ENCODE measurements at regions not wholly inside any gene's neighbourhood (a gene's known extent, or its start where the extent isn't known, plus 50 kb on each side); places are given as distances from the start of the nearest gene placed in this dataset.

DNA sequence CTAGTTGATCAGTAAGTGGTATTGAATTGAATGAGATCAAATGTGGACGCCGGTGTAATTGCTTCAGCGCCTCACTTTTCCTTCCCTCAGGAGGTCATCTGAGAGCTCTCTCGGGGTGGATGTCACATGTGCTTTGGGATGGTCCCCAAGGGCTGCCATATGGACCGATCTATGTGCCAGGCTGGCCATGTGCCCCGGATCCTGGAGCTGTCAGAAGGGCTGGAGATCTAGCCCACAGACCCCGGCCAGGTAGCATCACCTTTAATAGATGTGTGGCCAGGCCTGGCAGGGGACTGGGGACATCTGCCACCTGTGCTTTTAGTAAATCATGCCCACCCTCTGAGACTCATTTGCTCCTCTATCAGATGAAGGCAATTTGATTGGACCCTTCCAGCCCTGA lies 95.3 kb upstream of the CRHR1 start:
- Histone ChIP-seq H3K4me3 (ENCODE audit: low read length) (no peak overlapping the region), H3K9me2 (replicated peaks; ENCODE audit: low read length) (no peaks in the 10 kb centered on the region), H3K9me3 (ENCODE audit: low read length) (no peaks in the 10 kb centered on the region), H4K20me1 (ENCODE audit: low read length) (no peaks in the 10 kb centered on the region), H3K27ac (ENCODE audit: low read length) (no peak overlapping the region), H3K36me3 (ENCODE audit: low read depth, low read length) (no peaks in the 10 kb centered on the region), H3K9ac (ENCODE audit: low read length) (no peak overlapping the region), H3K4me2 (ENCODE audit: low read length) (no peak overlapping the region), H3K79me2 (ENCODE audit: low read length) (no peaks in the 10 kb centered on the region), H3F3A (ENCODE audit: low read length, unreplicated experiment) (no peaks in the 10 kb centered on the region), H3K4me1 (ENCODE audit: insufficient read depth, low read length) (no peaks in the 10 kb centered on the region), H2AFZ (ENCODE audit: low read length) (no peak overlapping the region), H3K27me3 (ENCODE audit: low read length) (peaks cover 53% of the 10 kb centered on the region)
- TF ChIP-seq EZH2 (IDR thresholded peaks at IDR 0.05; ENCODE audit: low read length, unreplicated experiment) = no peak
- TF ChIP-seq EZH2phosphoT487 (IDR thresholded peaks at IDR 0.05; ENCODE audit: borderline replicate concordance, low read length) = no peak
- TF ChIP-seq, protein P1, sequence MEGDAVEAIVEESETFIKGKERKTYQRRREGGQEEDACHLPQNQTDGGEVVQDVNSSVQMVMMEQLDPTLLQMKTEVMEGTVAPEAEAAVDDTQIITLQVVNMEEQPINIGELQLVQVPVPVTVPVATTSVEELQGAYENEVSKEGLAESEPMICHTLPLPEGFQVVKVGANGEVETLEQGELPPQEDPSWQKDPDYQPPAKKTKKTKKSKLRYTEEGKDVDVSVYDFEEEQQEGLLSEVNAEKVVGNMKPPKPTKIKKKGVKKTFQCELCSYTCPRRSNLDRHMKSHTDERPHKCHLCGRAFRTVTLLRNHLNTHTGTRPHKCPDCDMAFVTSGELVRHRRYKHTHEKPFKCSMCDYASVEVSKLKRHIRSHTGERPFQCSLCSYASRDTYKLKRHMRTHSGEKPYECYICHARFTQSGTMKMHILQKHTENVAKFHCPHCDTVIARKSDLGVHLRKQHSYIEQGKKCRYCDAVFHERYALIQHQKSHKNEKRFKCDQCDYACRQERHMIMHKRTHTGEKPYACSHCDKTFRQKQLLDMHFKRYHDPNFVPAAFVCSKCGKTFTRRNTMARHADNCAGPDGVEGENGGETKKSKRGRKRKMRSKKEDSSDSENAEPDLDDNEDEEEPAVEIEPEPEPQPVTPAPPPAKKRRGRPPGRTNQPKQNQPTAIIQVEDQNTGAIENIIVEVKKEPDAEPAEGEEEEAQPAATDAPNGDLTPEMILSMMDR (conservative IDR thresholded peaks at IDR 0.05; ENCODE audit: low read depth, low read length) = no peak
- intact Hi-C loops (cut with micrococcal nuclease) = no loop called here
- BruUV-seq (replicated peaks) = no TSS peak
- no peak for ATAC-seq
- CTCF ChIA-PET = no interaction called here
- no peak for DNase-seq
- POLR2A ChIA-PET (ENCODE audit: unreplicated experiment) = no interaction called here

DNA sequence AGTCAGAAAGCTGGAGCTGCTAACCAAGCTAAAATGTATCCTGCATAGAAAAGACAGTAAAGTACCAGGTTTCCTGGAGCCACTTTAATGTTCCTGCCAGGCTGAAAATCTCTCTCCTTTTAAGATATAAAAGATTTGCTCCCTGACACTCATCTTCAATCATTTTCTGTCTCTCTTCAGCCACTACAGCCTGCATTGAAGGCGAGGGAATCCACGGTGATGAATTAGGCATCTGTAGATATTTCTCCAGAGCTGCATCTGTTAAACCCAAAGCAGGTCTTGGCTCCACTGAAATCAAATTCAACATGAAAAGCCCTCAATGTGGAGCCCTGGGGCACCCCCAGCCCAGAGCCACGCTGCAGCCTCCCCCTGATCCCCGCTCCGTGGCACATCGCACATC lies 94.7 kb upstream of the CRHR1 start:
- Histone ChIP-seq H3K9me2 (replicated peaks; ENCODE audit: low read length) (no peaks in the 10 kb centered on the region), H4K20me1 (ENCODE audit: low read length) (no peaks in the 10 kb centered on the region), H3K4me2 (ENCODE audit: low read length) (no peak overlapping the region), H3K9ac (ENCODE audit: low read length) (no peak overlapping the region), H3K27ac (ENCODE audit: low read length) (no peak overlapping the region), H3K36me3 (ENCODE audit: low read depth, low read length) (no peaks in the 10 kb centered on the region), H3K4me1 (ENCODE audit: insufficient read depth, low read length) (no peaks in the 10 kb centered on the region), H3F3A (ENCODE audit: low read length, unreplicated experiment) (no peaks in the 10 kb centered on the region), H3K79me2 (ENCODE audit: low read length) (no peaks in the 10 kb centered on the region), H3K27me3 (ENCODE audit: low read length) (peaks cover 60% of the 10 kb centered on the region), H3K4me3 (ENCODE audit: low read length) (no peak overlapping the region), H2AFZ (ENCODE audit: low read length) (no peak overlapping the region), H3K9me3 (ENCODE audit: low read length) (no peaks in the 10 kb centered on the region)
- intact Hi-C loops (cut with micrococcal nuclease) = no loop called here
- CTCF ChIA-PET = no interaction called here
- POLR2A ChIA-PET (ENCODE audit: unreplicated experiment) = no interaction called here
- TF ChIP-seq, protein P1 (conservative IDR thresholded peaks at IDR 0.05; ENCODE audit: low read depth, low read length) = no peak
- TF ChIP-seq EZH2 (IDR thresholded peaks at IDR 0.05; ENCODE audit: low read length, unreplicated experiment) (no peak), EZH2phosphoT487 (IDR thresholded peaks at IDR 0.05; ENCODE audit: borderline replicate concordance, low read length) (no peak)
- BruUV-seq (replicated peaks) = no TSS peak
- ATAC-seq = no peak
- DNase-seq = no peak

DNA sequence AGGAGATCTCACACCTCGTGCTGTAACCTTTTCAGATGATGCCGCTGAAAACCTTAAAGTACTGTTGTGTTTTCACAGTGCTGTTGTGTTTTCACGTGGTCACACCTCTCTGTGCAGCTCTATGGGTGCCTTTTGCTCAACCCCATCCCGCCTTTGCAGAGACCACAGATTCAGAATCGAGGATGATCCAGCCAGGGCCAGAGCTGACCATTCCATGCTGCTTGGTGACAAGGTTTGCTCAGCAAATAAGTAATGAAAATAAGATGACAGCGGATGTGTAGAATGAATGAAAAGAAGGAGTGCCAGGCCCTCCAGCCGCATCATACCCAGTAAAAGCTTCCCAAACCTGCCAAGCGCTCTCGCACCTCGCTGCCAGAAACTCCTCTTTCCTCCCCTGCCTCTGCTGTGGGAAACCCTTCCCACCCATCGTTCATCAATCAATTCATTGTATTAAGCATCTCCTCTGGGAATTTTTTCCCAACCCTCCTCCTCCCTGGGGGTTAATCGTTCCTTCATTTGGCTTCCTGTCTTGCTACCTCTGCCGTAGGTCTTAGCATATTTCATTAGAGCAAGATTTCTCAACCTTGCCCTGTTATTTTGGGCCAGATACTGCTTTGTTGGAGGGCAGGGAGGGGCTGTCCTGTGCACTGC lies 93.4 kb upstream of the CRHR1 start:
- ATAC-seq = no peak
- no peak overlapping the region for H3K4me2 ChIP-seq (ENCODE audit: low read length)
- H2AFZ ChIP-seq (ENCODE audit: low read length) = no peak overlapping the region
- ChIA-PET POLR2A (ENCODE audit: unreplicated experiment) (no interaction called here), CTCF (no interaction called here)
- no TSS peak for BruUV-seq (replicated peaks)
- TF ChIP-seq, protein P1 (conservative IDR thresholded peaks at IDR 0.05; ENCODE audit: low read depth, low read length) = no peak
- no peak for TF ChIP-seq EZH2phosphoT487 (IDR thresholded peaks at IDR 0.05; ENCODE audit: borderline replicate concordance, low read length)
- no peak for TF ChIP-seq EZH2 (IDR thresholded peaks at IDR 0.05; ENCODE audit: low read length, unreplicated experiment)
- no peak overlapping the region for H3K9ac ChIP-seq (ENCODE audit: low read length)
- peaks cover 73% of the 10 kb centered on the region for H3K27me3 ChIP-seq (ENCODE audit: low read length)
- no peaks in the 10 kb centered on the region for H3K79me2 ChIP-seq (ENCODE audit: low read length)
- intact Hi-C loops (cut with micrococcal nuclease) = no loop called here
- no peaks in the 10 kb centered on the region for H4K20me1 ChIP-seq (ENCODE audit: low read length)
- H3K27ac ChIP-seq (ENCODE audit: low read length) = no peak overlapping the region
- no peaks in the 10 kb centered on the region for H3K4me1 ChIP-seq (ENCODE audit: insufficient read depth, low read length)
- no peak for DNase-seq
- H3K4me3 ChIP-seq (ENCODE audit: low read length) = no peak overlapping the region
- no peaks in the 10 kb centered on the region for H3F3A ChIP-seq (ENCODE audit: low read length, unreplicated experiment)
- no peaks in the 10 kb centered on the region for H3K9me3 ChIP-seq (ENCODE audit: low read length)
- no peaks in the 10 kb centered on the region for H3K36me3 ChIP-seq (ENCODE audit: low read depth, low read length)
- no peaks in the 10 kb centered on the region for H3K9me2 ChIP-seq (replicated peaks; ENCODE audit: low read length)
